ENCODE measurements at regions not wholly inside any gene's neighbourhood (a gene's known extent, or its start where the extent isn't known, plus 50 kb on each side); places are given as distances from the start of the nearest gene placed in this dataset.

GRCh38 chr7:131145770-131146169, 181.9 kb upstream of the MKLN1 start:
- no peak for TF ChIP-seq POLR2A (IDR thresholded peaks at IDR 0.05; ENCODE audit: low read depth)
- no peak for TF ChIP-seq CTCF (IDR thresholded peaks at IDR 0.05)
- no peak for TF ChIP-seq POLR2AphosphoS5 (IDR thresholded peaks at IDR 0.05)

All from esophagus muscularis mucosa (tissue), 3 donors.